OCI-LY1 (cell line): ENCODE measurements at regions not wholly inside any gene's neighbourhood (a gene's known extent, or its start where the extent isn't known, plus 50 kb on each side); places are given as distances from the start of the nearest gene placed in this dataset.

Experiments used
- CTCF ChIP-seq: fragments of 200-600 bp; sonication (generic), shearing (Covaris generic); IDR thresholded peaks from 2 replicates; pipeline ENCODE4 v1.5.1; 2017; ENCODE audit warnings: mild to moderate bottlenecking, antibody characterized with exemption, low read length, moderate library complexity, mixed read lengths
- EZH2 ChIP-seq: fragments of 200-600 bp; sonication (generic), shearing (Covaris generic); IDR thresholded peaks from 2 replicates; pipeline ENCODE4 v1.8.0; 2017; ENCODE audit warnings: borderline replicate concordance, mixed run types, mild to moderate bottlenecking, antibody characterized with exemption, low read length, moderate library complexity, mixed read lengths

- TF ChIP-seq CTCF (no peak), EZH2 (no peak)
These were observed 450.0 kb downstream of the IPMK start for GRCh38 chr10:57817741-57818140.
